ENCODE measurements at regions not wholly inside any gene's neighbourhood (a gene's known extent, or its start where the extent isn't known, plus 50 kb on each side); places are given as distances from the start of the nearest gene placed in this dataset.
A peak's percentile ranks its signal among the peaks of the same experiment; 100 is the strongest.

- DNase-seq: no peak
Observed at GRCh38 chr12:24600551-24600950, 348.4 kb downstream of the BCAT1 start.

DNA sequence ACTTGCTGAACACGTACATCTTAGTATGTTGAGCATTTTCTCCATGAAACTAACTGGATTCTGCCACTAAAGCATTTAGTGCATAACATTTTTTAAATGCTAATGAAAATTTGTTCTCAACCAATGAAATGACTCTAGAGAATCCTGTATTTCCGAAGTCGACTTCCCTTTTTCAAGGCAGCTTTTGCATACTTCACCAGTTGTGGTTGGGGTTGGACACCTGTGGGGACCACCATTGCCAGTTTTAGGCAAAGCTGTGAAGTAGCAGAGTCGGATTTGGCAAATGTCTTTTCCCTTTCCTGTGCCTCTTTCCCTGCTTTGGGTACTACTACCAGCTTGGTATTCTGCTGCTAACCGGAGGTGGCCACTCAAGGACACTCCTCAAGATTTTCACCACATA lies 349.2 kb downstream of the BCAT1 start:
- DNase-seq: no peak

- DNase-seq: no peak
Observed at GRCh38 chr12:24597580-24597979, 351.3 kb downstream of the BCAT1 start.

DNA sequence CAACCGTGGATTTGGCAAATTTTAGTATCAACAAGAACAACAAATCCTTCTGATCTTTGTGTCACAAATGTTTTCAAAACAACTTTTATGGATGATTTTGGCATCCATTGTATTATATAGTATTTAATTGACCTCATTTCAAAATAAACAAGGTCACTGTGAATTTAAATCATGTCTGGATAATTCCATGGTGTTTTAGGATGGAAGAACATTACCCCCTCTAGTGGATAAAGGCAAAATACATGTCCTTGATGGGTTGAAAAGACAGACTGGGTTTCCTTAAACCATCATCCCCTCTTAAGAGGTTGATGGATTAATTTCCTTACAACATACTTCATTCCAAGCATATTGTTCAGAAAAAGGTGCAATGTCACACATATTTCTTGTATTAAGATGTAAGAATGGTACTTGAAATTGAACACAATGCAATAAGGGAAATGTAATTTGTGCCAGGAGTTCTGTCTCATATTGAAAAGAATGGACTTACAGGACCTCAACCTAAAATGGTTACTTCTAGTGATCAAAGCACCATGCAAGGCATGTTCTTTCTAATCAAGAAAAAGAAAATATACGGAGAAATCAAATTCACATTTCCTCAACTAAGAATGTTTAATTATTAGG lies 352.0 kb downstream of the BCAT1 start:
- peak; percentile 63 for DNase-seq

GRCh38 chr12:24595652-24596235 lies 353.2 kb downstream of the BCAT1 start:
- DNase-seq: no peak

GRCh38 chr12:24591715-24592440 lies 357.0 kb downstream of the BCAT1 start:
- DNase-seq: no peak

DNA sequence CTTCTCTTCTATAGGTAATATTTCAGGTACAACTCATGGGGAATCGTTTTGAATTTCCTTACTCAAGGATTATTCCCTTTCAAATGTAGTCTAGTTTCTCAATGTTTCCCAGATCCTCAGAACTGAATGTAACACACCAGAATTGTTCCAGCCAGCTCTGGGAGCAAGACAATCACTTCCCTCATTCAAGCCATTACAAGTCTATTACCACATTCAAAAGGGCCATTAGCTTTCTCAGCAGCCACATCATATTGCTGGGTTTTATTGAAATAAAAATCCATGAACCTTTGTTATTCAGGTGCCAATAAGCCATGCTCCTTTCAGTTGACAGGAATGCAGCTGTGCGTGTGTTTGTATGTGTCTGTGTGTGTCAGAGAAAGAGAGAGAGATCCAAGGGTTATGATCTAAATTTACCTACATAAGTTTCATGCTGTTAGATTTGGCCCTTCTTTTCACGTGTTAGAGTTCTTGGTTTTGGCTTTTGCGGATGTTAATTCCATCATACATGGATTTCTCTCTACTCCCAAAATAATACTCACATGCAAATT lies 357.7 kb downstream of the BCAT1 start:
- DNase-seq: no peak

DNA sequence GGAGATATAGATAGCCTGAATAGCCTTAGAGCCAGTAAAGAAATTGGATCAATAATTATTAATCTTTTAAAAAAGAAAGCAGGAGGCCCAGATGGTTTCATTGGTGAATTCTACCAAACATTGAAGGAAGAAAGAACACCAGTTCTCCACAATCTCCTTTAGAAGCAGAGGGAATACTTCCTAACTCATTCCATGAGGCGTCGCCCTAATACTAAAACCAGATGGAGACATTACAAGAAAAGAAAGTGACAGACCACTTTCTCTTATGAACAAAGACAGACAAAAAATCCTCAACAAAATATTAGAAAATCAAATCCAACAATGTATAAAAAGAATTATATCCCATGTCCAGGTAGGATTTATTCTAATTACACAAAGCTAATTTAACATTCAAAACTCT lies 362.6 kb downstream of the BCAT1 start:
- DNase-seq: no peak

GRCh38 chr12:24584032-24584675 lies 364.7 kb downstream of the BCAT1 start:
- no peak for DNase-seq

- DNase-seq: no peak
Observed at GRCh38 chr12:24582954-24583601, 365.8 kb downstream of the BCAT1 start.

GRCh38 chr12:24574538-24574937 lies 374.4 kb downstream of the BCAT1 start:
- no peak for DNase-seq

GRCh38 chr12:24573621-24574020 lies 375.3 kb downstream of the BCAT1 start:
- no peak for DNase-seq

DNA sequence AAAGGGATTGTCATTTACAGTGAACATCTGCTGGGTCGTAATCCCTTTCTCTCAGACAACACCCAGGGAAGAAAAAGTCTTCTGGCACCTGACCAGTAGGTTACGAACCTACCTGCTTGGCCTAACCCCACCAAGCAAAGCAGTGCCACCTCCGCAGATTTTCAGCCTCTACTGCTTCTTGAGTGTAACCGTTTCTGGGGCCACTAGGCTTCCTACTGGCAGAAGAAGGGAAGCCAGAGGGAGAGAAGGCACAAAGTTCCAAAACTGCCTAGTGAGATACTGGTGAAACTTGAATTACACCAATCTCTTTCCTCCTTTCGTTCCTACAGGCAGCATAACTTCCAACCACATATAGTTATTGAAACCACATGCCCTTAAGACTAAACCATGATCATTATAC lies 383.6 kb downstream of the BCAT1 start:
- DNase-seq: no peak

- peak; percentile 61 for DNase-seq
Observed at GRCh38 chr12:24562771-24563431, 386.0 kb downstream of the BCAT1 start.

DNA sequence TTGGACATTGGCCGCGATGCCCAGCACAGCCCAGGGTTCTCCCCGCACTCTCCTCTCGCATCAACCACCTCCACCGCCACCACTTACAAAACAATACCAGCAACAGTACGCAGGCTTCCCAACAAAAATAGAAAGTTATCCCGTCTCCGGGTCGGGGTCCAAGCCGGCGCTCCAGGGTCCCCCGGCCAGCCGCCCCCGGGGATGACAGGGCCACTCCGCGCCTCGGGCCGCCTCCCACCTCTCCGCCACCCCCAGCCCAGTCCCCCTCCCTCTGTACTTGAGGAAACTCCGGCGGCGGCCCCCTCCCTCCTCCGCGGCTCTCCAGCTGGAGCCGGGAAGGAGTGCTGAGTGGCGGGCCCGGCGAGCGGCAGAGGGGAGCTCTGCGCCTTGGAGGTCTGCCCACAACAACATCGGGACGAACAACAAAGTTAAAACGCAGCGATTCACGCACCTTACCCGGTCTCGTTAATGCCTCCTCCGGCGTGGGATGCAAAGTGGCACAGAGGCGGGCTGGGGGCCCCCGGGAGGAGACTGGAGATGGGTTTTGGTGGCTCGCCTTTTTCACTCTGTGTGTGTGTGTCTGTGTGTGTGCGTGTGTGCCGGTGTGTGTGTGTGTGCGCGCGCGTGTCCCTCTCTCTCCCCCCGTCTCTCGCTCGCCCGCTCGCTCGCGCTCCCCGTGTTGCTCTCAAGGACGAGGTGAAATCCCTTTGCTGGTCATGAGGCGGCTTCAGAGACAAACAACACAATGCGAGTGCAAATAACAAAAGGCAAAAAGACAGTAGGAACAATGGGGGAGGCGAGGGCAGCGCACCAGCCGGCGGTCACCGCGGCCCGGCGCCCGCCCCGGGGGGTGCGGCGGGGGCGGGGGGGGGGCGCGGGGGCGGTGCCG lies 386.8 kb downstream of the BCAT1 start:
- peak; percentile 74 for DNase-seq

GRCh38 chr12:24561411-24561871 lies 387.5 kb downstream of the BCAT1 start:
- peak; percentile 44 for DNase-seq

DNA sequence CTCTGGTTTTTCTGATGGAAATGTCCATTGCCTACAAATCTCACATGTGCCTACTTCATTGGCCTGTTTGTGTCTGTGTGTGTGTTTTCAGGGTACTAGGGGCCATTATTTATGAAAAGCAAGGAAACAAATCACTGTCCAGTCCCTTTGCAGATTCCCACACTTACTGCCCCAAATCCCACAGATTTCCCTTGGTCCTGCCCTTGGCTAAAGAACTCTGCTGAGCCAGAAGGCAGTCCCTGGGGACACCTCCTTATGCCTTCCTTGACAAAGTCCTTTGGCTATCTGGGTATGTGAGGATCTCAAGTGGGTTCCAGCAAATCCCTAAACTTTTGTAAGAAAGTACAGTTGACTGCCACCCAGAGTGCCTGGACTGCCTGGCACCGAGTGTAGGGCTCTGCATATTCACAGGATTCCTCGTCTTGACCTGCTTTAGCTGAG lies 388.1 kb downstream of the BCAT1 start:
- DNase-seq: no peak

- DNase-seq: no peak
Observed at GRCh38 chr12:24560192-24560775, 388.6 kb downstream of the BCAT1 start.

DNA sequence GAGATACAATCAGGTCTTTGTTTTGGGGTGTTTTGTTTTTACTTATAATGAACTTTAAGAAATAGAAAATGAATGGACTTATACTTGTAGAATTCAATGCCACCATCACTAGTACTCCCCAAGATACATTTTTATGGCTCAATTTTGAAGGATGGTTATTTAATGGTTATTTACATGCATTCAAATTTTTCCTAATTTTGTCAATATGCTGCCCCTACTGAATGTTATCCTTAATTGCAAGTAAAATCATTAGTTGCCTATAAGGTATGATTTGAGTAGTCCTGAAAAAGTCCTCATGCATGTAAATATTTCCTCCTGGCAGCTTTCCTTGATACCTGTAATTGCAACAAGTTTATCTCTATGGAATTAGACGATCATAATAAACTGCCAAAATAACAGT lies 391.2 kb downstream of the BCAT1 start:
- DNase-seq: no peak

DNA sequence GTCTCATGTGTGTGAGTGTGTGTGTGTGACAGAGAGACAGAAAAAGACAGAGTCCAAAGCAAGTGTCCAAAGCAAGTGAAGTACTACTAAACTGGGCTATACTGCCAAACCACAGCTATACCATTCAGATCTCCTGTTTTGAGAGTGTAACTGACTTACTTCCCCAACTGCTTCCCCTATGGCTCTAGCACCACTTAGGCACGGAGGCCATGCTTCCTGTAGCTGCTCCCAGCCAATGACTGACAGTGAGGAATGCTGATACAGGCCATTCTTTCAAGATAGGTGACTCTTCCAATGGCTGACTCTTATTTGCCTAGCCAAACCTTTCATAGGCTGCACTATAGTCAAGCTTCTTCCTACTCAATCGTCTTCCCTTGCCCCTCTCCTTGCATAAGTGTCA lies 393.2 kb downstream of the BCAT1 start:
- no peak for DNase-seq

All from NCI-H1105 treated with DMSO at 0.1 percent for 48 hours (cell line).